ENCODE measurements at regions not wholly inside any gene's neighbourhood (a gene's known extent, or its start where the extent isn't known, plus 50 kb on each side); places are given as distances from the start of the nearest gene placed in this dataset.
A peak's percentile ranks its signal among the peaks of the same experiment; 100 is the strongest.

- intact Hi-C loops (cut with DNase I) = no loop called here
- no peak for TF ChIP-seq CTCF (IDR thresholded peaks at IDR 0.05)
- no peaks in the 10 kb centered on the region for H3K4me1 ChIP-seq
- H3K27ac ChIP-seq = no peak overlapping the region
- no peaks in the 10 kb centered on the region for H3K9me3 ChIP-seq
- no peaks in the 10 kb centered on the region for H3K27me3 ChIP-seq
- H3K36me3 ChIP-seq = no peaks in the 10 kb centered on the region
- DNase-seq (ENCODE audit: low spot score in 2 of 2) = no peak
- H3K4me3 ChIP-seq = no peak overlapping the region
Observed at GRCh38 chr1:68904477-68904876, 407.6 kb upstream of the DEPDC1 start.

- H3K27me3 ChIP-seq = no peaks in the 10 kb centered on the region
- H3K9me3 ChIP-seq = peaks cover 0 to 3% of the 10 kb centered on the region in 2 donors
- H3K4me3 ChIP-seq = no peak overlapping the region
- no peaks in the 10 kb centered on the region for H3K4me1 ChIP-seq
- H3K27ac ChIP-seq = no peak overlapping the region
- H3K36me3 ChIP-seq = no peaks in the 10 kb centered on the region
- no peak for TF ChIP-seq CTCF (IDR thresholded peaks at IDR 0.05)
- intact Hi-C loops (cut with DNase I) = no loop called here
- DNase-seq (ENCODE audit: low spot score in 2 of 2) = no peak
Observed at GRCh38 chr1:68906431-68906830, 409.5 kb upstream of the DEPDC1 start.

- H3K4me3 ChIP-seq = no peak overlapping the region
- no peak for DNase-seq (ENCODE audit: low spot score in 2 of 2)
- H3K4me1 ChIP-seq = no peaks in the 10 kb centered on the region
- TF ChIP-seq CTCF (IDR thresholded peaks at IDR 0.05) = no peak
- H3K9me3 ChIP-seq = peaks cover 0 to 3% of the 10 kb centered on the region in 2 donors
- no peaks in the 10 kb centered on the region for H3K27me3 ChIP-seq
- intact Hi-C loops (cut with DNase I) = no loop called here
- H3K27ac ChIP-seq = no peak overlapping the region
- no peaks in the 10 kb centered on the region for H3K36me3 ChIP-seq
Observed at GRCh38 chr1:68907491-68907890, 410.6 kb upstream of the DEPDC1 start.

GRCh38 chr1:68908316-68908715 lies 411.4 kb upstream of the DEPDC1 start:
- H3K4me3 ChIP-seq = no peak overlapping the region
- H3K9me3 ChIP-seq = peaks cover 0 to 3% of the 10 kb centered on the region in 2 donors
- H3K4me1 ChIP-seq = no peaks in the 10 kb centered on the region
- intact Hi-C loops (cut with DNase I) = no loop called here
- TF ChIP-seq CTCF (IDR thresholded peaks at IDR 0.05) = no peak
- no peaks in the 10 kb centered on the region for H3K27me3 ChIP-seq
- H3K27ac ChIP-seq = no peak overlapping the region
- no peak for DNase-seq (ENCODE audit: low spot score in 2 of 2)
- H3K36me3 ChIP-seq = no peaks in the 10 kb centered on the region

GRCh38 chr1:68916221-68916902 lies 419.5 kb upstream of the DEPDC1 start:
- H3K27ac ChIP-seq = peak overlapping the region; percentile 12 to 56
- H3K4me1 ChIP-seq = peaks cover 0 to 19% of the 10 kb centered on the region in 2 donors
- intact Hi-C loops (cut with DNase I) = no loop called here
- H3K27me3 ChIP-seq = no peaks in the 10 kb centered on the region
- no peak for DNase-seq (ENCODE audit: low spot score in 2 of 2)
- no peak overlapping the region for H3K4me3 ChIP-seq
- H3K9me3 ChIP-seq = no peaks in the 10 kb centered on the region
- no peaks in the 10 kb centered on the region for H3K36me3 ChIP-seq
- TF ChIP-seq CTCF (IDR thresholded peaks at IDR 0.05) = no peak

- intact Hi-C loops (cut with DNase I) = no loop called here
- TF ChIP-seq CTCF (IDR thresholded peaks at IDR 0.05) = no peak
- H3K36me3 ChIP-seq = no peaks in the 10 kb centered on the region
- no peak for DNase-seq (ENCODE audit: low spot score in 2 of 2)
- H3K27me3 ChIP-seq = no peaks in the 10 kb centered on the region
- H3K4me1 ChIP-seq = peaks cover 0 to 19% of the 10 kb centered on the region in 2 donors
- no peak overlapping the region for H3K27ac ChIP-seq
- H3K4me3 ChIP-seq = no peak overlapping the region
- no peaks in the 10 kb centered on the region for H3K9me3 ChIP-seq
Observed at GRCh38 chr1:68917456-68917855, 420.6 kb upstream of the DEPDC1 start.

Data from ascending aorta (tissue), 2 donors.